ENCODE measurements at regions not wholly inside any gene's neighbourhood (a gene's known extent, or its start where the extent isn't known, plus 50 kb on each side); places are given as distances from the start of the nearest gene placed in this dataset.

- no peak overlapping the region for H3K27ac Mint-ChIP-seq (ENCODE audit: unreplicated experiment)
- BruUV-seq (replicated peaks) = no TSS peak
- CTCF ChIA-PET = interaction anchor here (0.6 kb wide), 1 partner anchor 37 kb away, joined by 9 read pairs; no protein-coding TSS in a partner anchor
Observed at GRCh38 chr10:4526311-4526731, 299.7 kb upstream of the AKR1E2 start.

GRCh38 chr10:4525103-4525502, 300.9 kb upstream of the AKR1E2 start:
- TF ChIP-seq CTCF (IDR thresholded peaks at IDR 0.05; ENCODE audit: unreplicated experiment) = no peak
- DNase-seq = no peak
- intact Hi-C loops (cut with micrococcal nuclease; ENCODE audit: unreplicated experiment) = no loop called here
- Mint-ChIP-seq H3K4me3 (ENCODE audit: low read depth, unreplicated experiment) (no peak overlapping the region), H3K36me3 (ENCODE audit: insufficient read depth, unreplicated experiment) (no peaks in the 10 kb centered on the region), H3K27ac (ENCODE audit: unreplicated experiment) (no peak overlapping the region), H3K4me1 (ENCODE audit: low read depth, unreplicated experiment) (peaks cover 14% of the 10 kb centered on the region), H3K27me3 (ENCODE audit: unreplicated experiment) (no peaks in the 10 kb centered on the region), H3K9me3 (ENCODE audit: low read depth, unreplicated experiment) (no peaks in the 10 kb centered on the region)
- no TSS peak for BruUV-seq (replicated peaks)
- CTCF ChIA-PET = no interaction called here

More at GRCh38 chr10:4526311-4526731, 299.7 kb upstream of the AKR1E2 start:
- H3K27me3 Mint-ChIP-seq (ENCODE audit: unreplicated experiment) = no peaks in the 10 kb centered on the region
- peaks cover 9% of the 10 kb centered on the region for H3K4me1 Mint-ChIP-seq (ENCODE audit: low read depth, unreplicated experiment)
- H3K36me3 Mint-ChIP-seq (ENCODE audit: insufficient read depth, unreplicated experiment) = no peaks in the 10 kb centered on the region
- intact Hi-C loops (cut with micrococcal nuclease; ENCODE audit: unreplicated experiment) = no loop called here
- no peak overlapping the region for H3K4me3 Mint-ChIP-seq (ENCODE audit: low read depth, unreplicated experiment)
- TF ChIP-seq CTCF (IDR thresholded peaks at IDR 0.05; ENCODE audit: unreplicated experiment) = no peak
- H3K9me3 Mint-ChIP-seq (ENCODE audit: low read depth, unreplicated experiment) = no peaks in the 10 kb centered on the region
- DNase-seq = no peak

- no peak for DNase-seq
- Mint-ChIP-seq H3K27ac (ENCODE audit: unreplicated experiment) (no peak overlapping the region), H3K36me3 (ENCODE audit: insufficient read depth, unreplicated experiment) (no peaks in the 10 kb centered on the region), H3K9me3 (ENCODE audit: low read depth, unreplicated experiment) (peaks cover 3% of the 10 kb centered on the region), H3K27me3 (ENCODE audit: unreplicated experiment) (no peaks in the 10 kb centered on the region), H3K4me3 (ENCODE audit: low read depth, unreplicated experiment) (no peak overlapping the region), H3K4me1 (ENCODE audit: low read depth, unreplicated experiment) (peaks cover 23% of the 10 kb centered on the region)
- no TSS peak for BruUV-seq (replicated peaks)
- intact Hi-C loops (cut with micrococcal nuclease; ENCODE audit: unreplicated experiment) = no loop called here
- CTCF ChIA-PET = no interaction called here
- TF ChIP-seq CTCF (IDR thresholded peaks at IDR 0.05; ENCODE audit: unreplicated experiment) = no peak
Observed at GRCh38 chr10:4522296-4523000, 303.6 kb upstream of the AKR1E2 start.

- no peaks in the 10 kb centered on the region for H3K36me3 Mint-ChIP-seq (ENCODE audit: insufficient read depth, unreplicated experiment)
- no TSS peak for BruUV-seq (replicated peaks)
- no peaks in the 10 kb centered on the region for H3K27me3 Mint-ChIP-seq (ENCODE audit: unreplicated experiment)
- DNase-seq = no peak
- CTCF ChIA-PET = no interaction called here
- peaks cover 40% of the 10 kb centered on the region for H3K4me1 Mint-ChIP-seq (ENCODE audit: low read depth, unreplicated experiment)
- H3K4me3 Mint-ChIP-seq (ENCODE audit: low read depth, unreplicated experiment) = no peak overlapping the region
- peaks cover 7% of the 10 kb centered on the region for H3K9me3 Mint-ChIP-seq (ENCODE audit: low read depth, unreplicated experiment)
- no peak for TF ChIP-seq CTCF (IDR thresholded peaks at IDR 0.05; ENCODE audit: unreplicated experiment)
- intact Hi-C loops (cut with micrococcal nuclease; ENCODE audit: unreplicated experiment) = no loop called here
- peak overlapping the region; percentile 92 for H3K27ac Mint-ChIP-seq (ENCODE audit: unreplicated experiment)
Observed at GRCh38 chr10:4519658-4520402, 306.2 kb upstream of the AKR1E2 start.

Data from Calu3 (cell line).